ENCODE measurements at regions not wholly inside any gene's neighbourhood (a gene's known extent, or its start where the extent isn't known, plus 50 kb on each side); places are given as distances from the start of the nearest gene placed in this dataset.

DNA sequence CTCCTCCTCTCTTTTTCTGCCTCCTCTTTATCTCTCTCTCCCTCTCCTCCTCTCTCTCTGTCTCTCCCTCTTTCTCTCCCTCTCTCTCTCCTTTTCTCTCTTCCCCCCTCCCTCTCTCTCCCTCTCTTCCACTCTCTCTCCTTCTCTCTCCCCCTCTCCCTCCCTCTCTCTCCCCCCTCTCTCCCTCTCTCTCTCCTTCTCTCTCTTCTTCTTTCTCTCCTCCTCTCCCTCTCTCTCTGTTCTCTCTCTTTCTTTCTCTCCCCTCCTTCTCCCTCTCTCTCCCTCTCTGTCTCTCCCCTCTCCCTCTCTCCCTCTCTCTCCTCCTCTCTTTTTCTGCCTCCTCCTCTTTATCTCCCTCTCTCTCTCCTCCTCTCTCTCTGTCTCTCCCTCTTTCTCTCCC lies 197.4 kb downstream of the UQCRFS1 start:
- BruUV-seq (replicated peaks) = no TSS peak
- no peak for TF ChIP-seq CTCF (IDR thresholded peaks at IDR 0.05; ENCODE audit: unreplicated experiment)
- Mint-ChIP-seq H3K27ac (ENCODE audit: low read depth, unreplicated experiment) (no peak overlapping the region), H3K9me3 (ENCODE audit: unreplicated experiment) (peaks cover 43% of the 10 kb centered on the region), H3K27me3 (ENCODE audit: insufficient read depth, unreplicated experiment) (no peaks in the 10 kb centered on the region), H3K36me3 (ENCODE audit: insufficient read depth, unreplicated experiment) (peaks cover 7% of the 10 kb centered on the region), H3K4me3 (ENCODE audit: unreplicated experiment) (no peak overlapping the region), H3K4me1 (ENCODE audit: insufficient read depth, unreplicated experiment) (no peaks in the 10 kb centered on the region)
- POLR2A ChIA-PET = no interaction called here
- intact Hi-C loops (cut with micrococcal nuclease) = no loop called here
- no peak for DNase-seq (ENCODE audit: unreplicated experiment)
- CTCF ChIA-PET = no interaction called here

- H3K27me3 Mint-ChIP-seq (ENCODE audit: insufficient read depth, unreplicated experiment) = no peaks in the 10 kb centered on the region
- intact Hi-C loops (cut with micrococcal nuclease) = no loop called here
- ChIA-PET CTCF (interaction anchor here (0.7 kb wide), 1 partner anchor 1037 kb away, joined by 3 read pairs; no protein-coding TSS in a partner anchor), POLR2A (no interaction called here)
- no peak overlapping the region for H3K4me3 Mint-ChIP-seq (ENCODE audit: unreplicated experiment)
- no peak for DNase-seq (ENCODE audit: unreplicated experiment)
- no TSS peak for BruUV-seq (replicated peaks)
- H3K36me3 Mint-ChIP-seq (ENCODE audit: insufficient read depth, unreplicated experiment) = peaks cover 7% of the 10 kb centered on the region
- TF ChIP-seq CTCF (IDR thresholded peaks at IDR 0.05; ENCODE audit: unreplicated experiment) = no peak
- H3K9me3 Mint-ChIP-seq (ENCODE audit: unreplicated experiment) = peaks cover 49% of the 10 kb centered on the region
- no peak overlapping the region for H3K27ac Mint-ChIP-seq (ENCODE audit: low read depth, unreplicated experiment)
- no peaks in the 10 kb centered on the region for H3K4me1 Mint-ChIP-seq (ENCODE audit: insufficient read depth, unreplicated experiment)
These were observed 198.0 kb downstream of the UQCRFS1 start for GRCh38 chr19:29014857-29015436.

DNA sequence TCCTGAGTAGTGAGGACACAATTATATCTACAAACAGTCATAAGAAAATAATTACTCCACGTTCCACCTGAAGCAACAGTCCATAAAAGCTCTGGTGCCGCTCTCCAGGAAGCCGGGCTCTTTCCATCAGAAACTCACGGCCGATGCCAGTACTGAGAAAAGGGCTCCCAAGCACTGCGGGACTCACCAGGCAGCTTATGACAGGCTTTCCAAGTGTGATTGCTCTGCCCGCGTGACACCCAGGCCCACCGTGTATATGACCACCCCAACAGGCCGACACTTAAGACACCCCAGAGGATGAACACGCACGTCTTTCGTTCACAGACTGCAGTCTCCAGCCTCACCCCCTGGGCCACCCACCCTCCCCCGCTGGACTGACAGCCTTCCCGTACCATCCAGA lies 199.0 kb downstream of the UQCRFS1 start:
- CTCF ChIA-PET = no interaction called here
- intact Hi-C loops (cut with micrococcal nuclease) = no loop called here
- Mint-ChIP-seq H3K4me1 (ENCODE audit: insufficient read depth, unreplicated experiment) (no peaks in the 10 kb centered on the region), H3K4me3 (ENCODE audit: unreplicated experiment) (no peak overlapping the region), H3K9me3 (ENCODE audit: unreplicated experiment) (peaks cover 56% of the 10 kb centered on the region), H3K27me3 (ENCODE audit: insufficient read depth, unreplicated experiment) (no peaks in the 10 kb centered on the region), H3K27ac (ENCODE audit: low read depth, unreplicated experiment) (no peak overlapping the region), H3K36me3 (ENCODE audit: insufficient read depth, unreplicated experiment) (peaks cover 7% of the 10 kb centered on the region)
- no peak for DNase-seq (ENCODE audit: unreplicated experiment)
- no TSS peak for BruUV-seq (replicated peaks)
- TF ChIP-seq CTCF (IDR thresholded peaks at IDR 0.05; ENCODE audit: unreplicated experiment) = no peak
- POLR2A ChIA-PET = no interaction called here

DNA sequence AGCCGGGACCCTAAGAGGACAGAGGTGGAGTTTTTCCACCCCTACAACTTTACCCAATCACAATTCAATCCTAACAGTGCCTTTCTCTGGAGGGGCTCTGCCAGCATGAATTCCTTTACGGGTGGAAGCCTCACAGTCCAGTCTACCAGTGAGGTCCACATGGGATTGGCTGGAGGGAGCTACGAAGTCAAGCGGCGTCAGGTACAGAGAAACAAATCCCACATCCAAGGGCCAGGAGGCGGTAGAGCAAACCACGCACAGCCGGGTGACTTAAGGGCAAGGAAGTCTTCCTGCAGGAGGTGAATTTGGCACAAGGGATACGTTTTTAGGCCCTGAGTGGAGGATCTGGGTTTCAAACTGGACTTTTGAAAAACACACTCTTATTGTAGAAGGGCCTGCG lies 199.6 kb downstream of the UQCRFS1 start:
- CTCF ChIA-PET = no interaction called here
- no peaks in the 10 kb centered on the region for H3K27me3 Mint-ChIP-seq (ENCODE audit: insufficient read depth, unreplicated experiment)
- intact Hi-C loops (cut with micrococcal nuclease) = no loop called here

More for the DNA sequence above, 199.6 kb downstream of the UQCRFS1 start:
- no peak for TF ChIP-seq CTCF (IDR thresholded peaks at IDR 0.05; ENCODE audit: unreplicated experiment)
- DNase-seq (ENCODE audit: unreplicated experiment) = no peak
- no peak overlapping the region for H3K4me3 Mint-ChIP-seq (ENCODE audit: unreplicated experiment)
- peaks cover 7% of the 10 kb centered on the region for H3K36me3 Mint-ChIP-seq (ENCODE audit: insufficient read depth, unreplicated experiment)
- POLR2A ChIA-PET = no interaction called here
- no peak overlapping the region for H3K27ac Mint-ChIP-seq (ENCODE audit: low read depth, unreplicated experiment)
- H3K9me3 Mint-ChIP-seq (ENCODE audit: unreplicated experiment) = peaks cover 61% of the 10 kb centered on the region
- no TSS peak for BruUV-seq (replicated peaks)
- no peaks in the 10 kb centered on the region for H3K4me1 Mint-ChIP-seq (ENCODE audit: insufficient read depth, unreplicated experiment)
